B cell (primary cell): ENCODE measurements at regions not wholly inside any gene's neighbourhood (a gene's known extent, or its start where the extent isn't known, plus 50 kb on each side); places are given as distances from the start of the nearest gene placed in this dataset.
"Not testable (repeated sequence)": the region's sequence is repeated elsewhere in the genome, so short reads cannot be mapped to it uniquely, and the experiment has no call there.

ENCODE experiments used
- ATAC-seq: fragments of 200-7000 bp; cut with Tn5 transposase; one replicate; pipeline ENCODE4 v1.10.0; 2021; ENCODE audit warnings: low read depth, mild to moderate bottlenecking, moderate number of reproducible peaks, moderate library complexity
- CTCF ChIA-PET: fragments of 350-600 bp; sonication (Branson Sonifier 250); formaldehyde crosslinking; loops from one replicate; lab custom pipeline; 2021; ENCODE audit warnings: antibody characterized with exemption, inconsistent platforms; lab: Charles Lee
- POLR2A ChIA-PET: fragments of 350-600 bp; sonication (Branson Sonifier 250); formaldehyde crosslinking; loops from one replicate; lab custom pipeline; 2021; ENCODE audit warnings: antibody characterized with exemption; lab: Charles Lee
- DNase-seq: peaks from one replicate; pipeline ENCODE4 v3.0.0; 2013
- H2AFZ ChIP-seq: 2 replicates; pipeline ENCODE4 v1.6.1; 2012; ENCODE audit warnings: mild to moderate bottlenecking, low read depth, low read length; ENCODE audit not compliant: insufficient read depth, poor library complexity, severe bottlenecking
- H3K27ac ChIP-seq, 2 donors: 1 replicate in 1 of 2; 2 replicates in 1 of 2; pipeline ENCODE4 v1.5.1; 2012 to 2013; ENCODE audit warnings: low read length in 2 of 2, mild to moderate bottlenecking in 2 of 2, moderate library complexity in 1 of 2
- H3K27me3 ChIP-seq, 4 experiments: fragments of 200-600 bp in 1 of 4; sonication (generic) in 1 of 4; replicated peaks in 1 of 4; 1 replicate in 2 of 4; 2 replicates in 2 of 4; pipeline versions ENCODE4 v1.6.1 to v1.7.0; 2013 to 2016; ENCODE audit warnings: low read length in 3 of 4, mild to moderate bottlenecking in 2 of 4, mixed read lengths in 1 of 4, moderate library complexity in 1 of 4; ENCODE audit not compliant: insufficient read depth in 4 of 4, control insufficient read depth in 3 of 4; ENCODE audit errors: control extremely low read depth in 1 of 4
- H3K36me3 ChIP-seq, 2 experiments: replicated peaks in 1 of 2; 1 replicate in 1 of 2; 2 replicates in 1 of 2; pipeline versions ENCODE4 v1.6.1 to v1.7.1; 2013; ENCODE audit warnings: low read length in 1 of 2; ENCODE audit not compliant: insufficient read depth in 2 of 2, control insufficient read depth in 1 of 2; ENCODE audit errors: control extremely low read depth in 1 of 2, extremely low read depth in 1 of 2
- H3K4me1 ChIP-seq, 2 donors: fragments of 200-600 bp in 1 of 2; sonication (generic) in 1 of 2; 1 replicate in 1 of 2; 2 replicates in 1 of 2; pipeline versions ENCODE4 v1.5.1 to v1.6.1; 2013 to 2017; ENCODE audit warnings: low read length in 2 of 2; ENCODE audit not compliant: control insufficient read depth in 2 of 2, insufficient read depth in 2 of 2
- H3K4me2 ChIP-seq: replicated peaks from 2 replicates; pipeline ENCODE3; 2012; ENCODE audit warnings: mild to moderate bottlenecking, low read depth, low read length; ENCODE audit not compliant: poor library complexity, severe bottlenecking
- H3K4me3 ChIP-seq, 5 experiments: fragments of 200-600 bp in 1 of 5; sonication (generic) in 1 of 5; 1 replicate in 3 of 5; 2 replicates in 2 of 5; pipeline versions ENCODE4 v1.5.1 to v1.7.0; 2011 to 2016; ENCODE audit warnings: low read length in 4 of 5, mild to moderate bottlenecking in 4 of 5, low read depth in 2 of 5, control low read depth in 1 of 5, moderate library complexity in 1 of 5; ENCODE audit not compliant: insufficient read depth in 1 of 5; ENCODE audit errors: control extremely low read depth in 1 of 5, extremely low read depth in 1 of 5
- H3K79me2 ChIP-seq: fragments of 200-600 bp; sonication (generic); one replicate; pipeline ENCODE4 v1.6.0; 2016; ENCODE audit warnings: low read length; ENCODE audit not compliant: control insufficient read depth, insufficient read depth
- H3K9ac ChIP-seq: fragments of 200-600 bp; sonication (generic); 2 replicates; pipeline ENCODE4 v1.6.1; 2017; ENCODE audit warnings: mild to moderate bottlenecking, low read length, moderate library complexity
- H3K9me3 ChIP-seq, 3 donors: one replicate each; pipeline versions ENCODE4 v1.6.1 to v1.7.1; 2013; ENCODE audit warnings: low read length in 2 of 3; ENCODE audit not compliant: control insufficient read depth in 2 of 3, insufficient read depth in 1 of 3; ENCODE audit errors: control extremely low read depth in 1 of 3
- H4K20me1 ChIP-seq: 2 replicates; pipeline ENCODE4 v1.6.0; 2012; ENCODE audit warnings: mild to moderate bottlenecking, low read length; ENCODE audit not compliant: insufficient read depth, control insufficient read depth, poor library complexity, severe bottlenecking
- H3K27ac Mint-ChIP-seq: one replicate; pipeline ENCODE4 v1.8.0; 2021; ENCODE audit warnings: mixed read lengths
- H3K27me3 Mint-ChIP-seq: one replicate; pipeline ENCODE4 v1.8.0; 2021; ENCODE audit warnings: mixed read lengths
- H3K4me1 Mint-ChIP-seq: one replicate; pipeline ENCODE4 v1.8.0; 2021; ENCODE audit warnings: mixed read lengths
- H3K4me3 Mint-ChIP-seq: one replicate; pipeline ENCODE4 v1.8.0; 2021; ENCODE audit warnings: mixed read lengths
- H3K9me3 Mint-ChIP-seq: one replicate; pipeline ENCODE4 v1.8.0; 2022; ENCODE audit warnings: mixed read lengths; ENCODE audit not compliant: insufficient read depth
- WGBS: methylation state at CpG from one replicate; pipeline ENCODE4 v1.1.5; 2013; ENCODE audit warnings: missing lambda C conversion rate; ENCODE audit not compliant: insufficient coverage; 5-methylcytosine and 5-hydroxymethylcytosine counted together
- intact Hi-C: fragments of 100-400 bp; cut with micrococcal nuclease; formaldehyde crosslinking; loops from one replicate; pipeline ENCODE4 v1.10.0; 2022
- TF ChIP-seq, protein P1 (sequence below): fragments of 200-600 bp; IDR thresholded peaks from one replicate; pipeline ENCODE4 v1.8.0; 2022; ENCODE audit warnings: antibody characterized with exemption, mild to moderate bottlenecking

DNA sequence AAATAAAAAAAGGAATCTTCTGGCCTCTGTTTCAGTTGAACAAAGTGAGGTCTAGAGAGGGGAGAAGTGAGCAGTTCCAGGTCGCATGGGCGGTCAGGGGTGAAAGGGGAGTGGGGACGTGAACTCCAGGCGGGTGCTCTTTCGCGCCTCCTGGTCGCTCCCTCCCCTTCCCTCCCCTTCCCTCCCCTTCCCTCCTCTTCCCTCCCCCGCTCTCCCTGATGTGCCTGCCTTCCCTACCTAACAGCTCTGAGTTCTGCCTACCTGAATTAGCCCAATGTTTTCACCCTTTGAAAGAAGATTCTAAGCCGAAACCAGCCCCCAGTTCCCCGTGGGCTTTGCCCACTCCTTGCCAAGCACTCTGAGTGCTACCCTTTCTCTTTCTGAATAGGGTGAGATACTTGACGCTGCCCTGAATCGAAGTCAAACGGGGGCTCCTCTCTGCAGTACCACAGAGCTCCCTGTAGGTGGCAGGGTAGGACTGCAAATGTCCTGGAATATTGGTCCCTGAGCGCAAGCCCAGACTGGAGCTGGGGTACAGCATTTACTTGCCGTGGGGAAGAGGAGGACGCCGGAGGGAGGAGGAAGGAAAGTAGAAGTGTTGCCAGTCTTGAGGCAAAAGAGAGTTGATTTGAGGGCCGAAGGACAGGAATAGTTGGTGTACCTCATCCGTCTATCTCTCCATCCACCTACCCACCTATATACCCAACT, 214.4 kb downstream of the NPIPA7 start:
- H3K9ac ChIP-seq, H3K4me1 Mint-ChIP-seq, intact Hi-C loops, H3K4me2 ChIP-seq, H3K27me3 ChIP-seq, POLR2A ChIA-PET, H3K36me3 ChIP-seq, CTCF ChIA-PET, H3K27ac Mint-ChIP-seq, H4K20me1 ChIP-seq, H3K4me3 Mint-ChIP-seq, H2AFZ ChIP-seq, H3K4me3 ChIP-seq, H3K9me3 Mint-ChIP-seq, H3K4me1 ChIP-seq, H3K9me3 ChIP-seq, H3K27me3 Mint-ChIP-seq, H3K27ac ChIP-seq, H3K79me2 ChIP-seq: not testable (repeated sequence)
- DNase-seq (peak; percentile 36), ATAC-seq (peak; percentile 92)
- WGBS: 16% methylated on average over 3 of the region's 19 CpGs
- TF ChIP-seq, protein P1, sequence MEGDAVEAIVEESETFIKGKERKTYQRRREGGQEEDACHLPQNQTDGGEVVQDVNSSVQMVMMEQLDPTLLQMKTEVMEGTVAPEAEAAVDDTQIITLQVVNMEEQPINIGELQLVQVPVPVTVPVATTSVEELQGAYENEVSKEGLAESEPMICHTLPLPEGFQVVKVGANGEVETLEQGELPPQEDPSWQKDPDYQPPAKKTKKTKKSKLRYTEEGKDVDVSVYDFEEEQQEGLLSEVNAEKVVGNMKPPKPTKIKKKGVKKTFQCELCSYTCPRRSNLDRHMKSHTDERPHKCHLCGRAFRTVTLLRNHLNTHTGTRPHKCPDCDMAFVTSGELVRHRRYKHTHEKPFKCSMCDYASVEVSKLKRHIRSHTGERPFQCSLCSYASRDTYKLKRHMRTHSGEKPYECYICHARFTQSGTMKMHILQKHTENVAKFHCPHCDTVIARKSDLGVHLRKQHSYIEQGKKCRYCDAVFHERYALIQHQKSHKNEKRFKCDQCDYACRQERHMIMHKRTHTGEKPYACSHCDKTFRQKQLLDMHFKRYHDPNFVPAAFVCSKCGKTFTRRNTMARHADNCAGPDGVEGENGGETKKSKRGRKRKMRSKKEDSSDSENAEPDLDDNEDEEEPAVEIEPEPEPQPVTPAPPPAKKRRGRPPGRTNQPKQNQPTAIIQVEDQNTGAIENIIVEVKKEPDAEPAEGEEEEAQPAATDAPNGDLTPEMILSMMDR: peak; percentile 66

DNA sequence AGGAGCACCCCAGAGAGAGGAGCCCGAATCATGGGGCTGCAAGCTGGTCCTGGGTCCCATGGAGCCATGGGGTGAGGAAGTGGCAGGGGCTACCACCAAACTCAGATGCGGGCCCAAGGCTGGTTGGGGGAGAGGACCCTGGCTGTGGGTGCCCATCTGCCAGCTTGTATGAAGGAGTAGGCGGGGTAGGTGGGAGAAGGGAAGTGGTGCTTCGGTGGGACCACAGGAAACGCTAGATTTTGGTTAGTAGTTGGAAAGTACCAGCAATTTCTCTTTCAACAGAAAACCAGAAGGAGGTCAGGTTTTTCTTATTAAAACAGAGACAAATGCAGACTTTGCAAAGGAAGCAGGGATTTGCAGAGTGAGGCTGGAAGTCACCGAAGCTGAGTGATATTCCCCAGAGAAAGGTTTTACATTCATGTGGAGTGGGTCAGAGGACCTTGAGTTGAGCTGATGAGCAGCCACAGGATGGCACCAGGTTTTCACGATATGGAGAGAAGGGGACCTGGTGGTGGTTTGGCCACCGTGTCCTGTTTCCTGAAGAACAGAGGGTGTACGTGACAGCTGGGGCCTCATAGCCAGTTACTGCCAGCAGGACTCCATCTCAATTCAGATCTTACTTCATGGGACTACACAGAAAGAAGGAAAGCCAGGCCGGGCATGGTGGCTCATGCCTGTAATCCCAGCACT, 216.2 kb downstream of the NPIPA7 start:
- H3K9ac ChIP-seq, H3K27ac ChIP-seq, ATAC-seq, H3K27me3 Mint-ChIP-seq, H4K20me1 ChIP-seq, POLR2A ChIA-PET, H3K4me1 ChIP-seq, H3K4me1 Mint-ChIP-seq, H3K36me3 ChIP-seq, DNase-seq, H3K4me3 Mint-ChIP-seq, H3K9me3 Mint-ChIP-seq, H3K79me2 ChIP-seq, H3K9me3 ChIP-seq, CTCF ChIA-PET, H3K4me2 ChIP-seq, intact Hi-C loops, H2AFZ ChIP-seq, H3K27ac Mint-ChIP-seq, H3K27me3 ChIP-seq, H3K4me3 ChIP-seq: not testable (repeated sequence)
- no CpG with 5 or more reads among the region's 10 CpGs for WGBS

DNA sequence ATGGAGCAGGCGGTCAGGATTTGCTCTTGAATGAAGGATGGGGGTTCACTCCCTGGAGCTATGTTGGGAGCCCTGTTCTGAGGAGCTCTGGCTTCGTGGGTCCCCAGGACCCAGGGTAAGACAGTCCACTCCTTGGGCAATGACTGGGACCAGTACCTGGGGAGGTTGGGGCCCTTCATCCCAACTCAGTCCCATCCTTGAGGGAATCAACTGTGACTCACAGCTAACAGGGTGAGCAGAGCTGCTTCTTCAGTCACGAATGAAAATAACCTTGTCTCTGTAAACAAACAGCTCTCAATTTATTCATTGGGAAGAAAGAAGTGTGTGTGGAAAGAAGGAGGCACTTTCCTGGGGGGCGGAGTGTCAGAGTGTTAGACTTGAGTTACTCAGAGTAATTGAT, 222.3 kb downstream of the NPIPA7 start:
- H3K27me3 Mint-ChIP-seq: not testable (repeated sequence)

More for the DNA sequence above, 222.3 kb downstream of the NPIPA7 start:
- H3K9me3 Mint-ChIP-seq, intact Hi-C loops, H3K4me1 ChIP-seq, H3K9ac ChIP-seq, H3K79me2 ChIP-seq, ATAC-seq, H3K4me3 Mint-ChIP-seq, H4K20me1 ChIP-seq, H3K4me3 ChIP-seq, H3K36me3 ChIP-seq, POLR2A ChIA-PET, H3K27me3 ChIP-seq, H3K4me1 Mint-ChIP-seq, H3K9me3 ChIP-seq, H3K4me2 ChIP-seq, CTCF ChIA-PET, DNase-seq, H3K27ac ChIP-seq, H3K27ac Mint-ChIP-seq, H2AFZ ChIP-seq: not testable (repeated sequence)
- WGBS: no CpG with 5 or more reads among the region's 4 CpGs
